HCT116 (cell line): ENCODE measurements at regions not wholly inside any gene's neighbourhood (a gene's known extent, or its start where the extent isn't known, plus 50 kb on each side); places are given as distances from the start of the nearest gene placed in this dataset.

Experiments used
- YY1 ChIP-seq: IDR thresholded peaks from 2 replicates; pipeline ENCODE4 v1.6.1; 2011; ENCODE audit warnings: low read length, low read depth, moderate library complexity, mild to moderate bottlenecking; ENCODE audit not compliant: insufficient replicate concordance; ENCODE audit errors: extremely low read depth
- ZNF274 ChIP-seq: fragments of 200-500 bp; sonication (Bioruptor generic); IDR thresholded peaks from 2 replicates; pipeline ENCODE4 v1.6.1; 2014; ENCODE audit warnings: mild to moderate bottlenecking, low read depth, low read length, inconsistent platforms
- TF ChIP-seq, protein P1 (sequence below), 3 experiments: fragments of 200-600 bp in 1 of 3; sonication (generic) in 1 of 3; IDR thresholded peaks in 2 of 3; conservative IDR thresholded peaks in 1 of 3; 2 replicates each; pipeline ENCODE4 v1.5.1; 2012 to 2017; ENCODE audit warnings: low read depth in 2 of 3, low read length in 2 of 3, antibody characterized with exemption in 1 of 3, borderline replicate concordance in 1 of 3, control low read depth in 1 of 3, mild to moderate bottlenecking in 1 of 3, mixed read lengths in 1 of 3, mixed run types in 1 of 3, moderate library complexity in 1 of 3; ENCODE audit not compliant: insufficient read depth in 1 of 3
- TF ChIP-seq, protein P2 (sequence below): IDR thresholded peaks from 2 replicates; pipeline ENCODE4 v1.6.1; 2012

DNA sequence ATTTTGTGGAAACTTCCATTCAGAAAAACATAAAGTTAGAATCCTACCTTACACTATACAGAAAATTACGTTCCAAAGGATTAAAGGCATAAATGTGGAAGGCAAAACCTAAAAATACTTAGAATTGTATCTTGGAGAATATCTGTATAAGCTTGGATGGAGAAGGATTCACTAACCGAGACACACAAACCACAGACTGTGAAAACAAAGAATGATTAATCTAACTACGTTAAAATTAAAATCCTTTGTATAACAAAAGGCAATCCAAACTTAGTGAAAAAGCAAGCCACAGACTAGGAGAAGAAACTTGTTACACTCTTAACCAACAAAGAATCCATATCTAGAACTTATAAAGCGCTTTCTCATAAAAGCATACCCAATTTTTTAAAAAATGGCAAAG lies 678.8 kb downstream of the INHBA start:
- TF ChIP-seq ZNF274 = no peak
- TF ChIP-seq, protein P1, sequence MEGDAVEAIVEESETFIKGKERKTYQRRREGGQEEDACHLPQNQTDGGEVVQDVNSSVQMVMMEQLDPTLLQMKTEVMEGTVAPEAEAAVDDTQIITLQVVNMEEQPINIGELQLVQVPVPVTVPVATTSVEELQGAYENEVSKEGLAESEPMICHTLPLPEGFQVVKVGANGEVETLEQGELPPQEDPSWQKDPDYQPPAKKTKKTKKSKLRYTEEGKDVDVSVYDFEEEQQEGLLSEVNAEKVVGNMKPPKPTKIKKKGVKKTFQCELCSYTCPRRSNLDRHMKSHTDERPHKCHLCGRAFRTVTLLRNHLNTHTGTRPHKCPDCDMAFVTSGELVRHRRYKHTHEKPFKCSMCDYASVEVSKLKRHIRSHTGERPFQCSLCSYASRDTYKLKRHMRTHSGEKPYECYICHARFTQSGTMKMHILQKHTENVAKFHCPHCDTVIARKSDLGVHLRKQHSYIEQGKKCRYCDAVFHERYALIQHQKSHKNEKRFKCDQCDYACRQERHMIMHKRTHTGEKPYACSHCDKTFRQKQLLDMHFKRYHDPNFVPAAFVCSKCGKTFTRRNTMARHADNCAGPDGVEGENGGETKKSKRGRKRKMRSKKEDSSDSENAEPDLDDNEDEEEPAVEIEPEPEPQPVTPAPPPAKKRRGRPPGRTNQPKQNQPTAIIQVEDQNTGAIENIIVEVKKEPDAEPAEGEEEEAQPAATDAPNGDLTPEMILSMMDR (IDR thresholded peaks at IDR 0.05 in 2 of 3, conservative IDR thresholded peaks at IDR 0.05 in 1 of 3; ENCODE audit: borderline replicate concordance in 1 of 3, insufficient read depth in 1 of 3, low read depth in 2 of 3, low read length in 2 of 3) = no peak
- no peak for TF ChIP-seq YY1
- TF ChIP-seq, protein P2, sequence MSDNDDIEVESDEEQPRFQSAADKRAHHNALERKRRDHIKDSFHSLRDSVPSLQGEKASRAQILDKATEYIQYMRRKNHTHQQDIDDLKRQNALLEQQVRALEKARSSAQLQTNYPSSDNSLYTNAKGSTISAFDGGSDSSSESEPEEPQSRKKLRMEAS = no peak
